Loucy (cell line): ENCODE measurements at regions not wholly inside any gene's neighbourhood (a gene's known extent, or its start where the extent isn't known, plus 50 kb on each side); places are given as distances from the start of the nearest gene placed in this dataset.

ENCODE experiments used
- H2AFZ ChIP-seq: fragments of 200-600 bp; sonication (generic); 2 replicates; pipeline ENCODE4 v1.6.0; 2016; ENCODE audit warnings: antibody characterized with exemption, mild to moderate bottlenecking, low read length, moderate library complexity
- H3F3A ChIP-seq: fragments of 200-600 bp; 2 replicates; pipeline ENCODE4 v1.6.0; 2016; ENCODE audit warnings: antibody characterized with exemption, low read depth, mild to moderate bottlenecking
- H3K27me3 ChIP-seq: fragments of 200-600 bp; sonication (generic); 2 replicates; pipeline ENCODE4 v1.6.1; 2014; ENCODE audit warnings: low read length, mild to moderate bottlenecking; ENCODE audit not compliant: insufficient read depth, poor library complexity, severe bottlenecking
- H3K36me3 ChIP-seq: fragments of 200-600 bp; sonication (generic); 2 replicates; pipeline ENCODE4 v1.6.1; 2016; ENCODE audit warnings: low read length; ENCODE audit not compliant: insufficient read depth
- H3K4me1 ChIP-seq: fragments of 200-600 bp; sonication (generic); 2 replicates; pipeline ENCODE4 v1.5.1; 2014; ENCODE audit warnings: low read length, mild to moderate bottlenecking; ENCODE audit not compliant: insufficient read depth, poor library complexity, severe bottlenecking
- H3K4me2 ChIP-seq: fragments of 200-600 bp; sonication (generic); 2 replicates; pipeline ENCODE4 v1.6.0; 2014; ENCODE audit warnings: antibody characterized with exemption, low read length, low read depth, mild to moderate bottlenecking; ENCODE audit not compliant: poor library complexity, severe bottlenecking
- H3K4me3 ChIP-seq: fragments of 200-600 bp; sonication (generic); 2 replicates; pipeline ENCODE4 v1.5.1; 2014; ENCODE audit warnings: low read length, mild to moderate bottlenecking, mixed read lengths; ENCODE audit not compliant: poor library complexity, severe bottlenecking
- H3K79me2 ChIP-seq: fragments of 200-600 bp; sonication (generic); 2 replicates; pipeline ENCODE4 v1.6.1; 2014; ENCODE audit warnings: low read length; ENCODE audit not compliant: insufficient read depth
- H3K9ac ChIP-seq: fragments of 200-600 bp; sonication (generic); 2 replicates; pipeline ENCODE4 v1.6.0; 2014; ENCODE audit warnings: mild to moderate bottlenecking, low read depth, low read length, moderate library complexity; ENCODE audit not compliant: poor library complexity, severe bottlenecking
- H3K9me2 ChIP-seq: fragments of 200-600 bp; sonication (generic); replicated peaks from 2 replicates; pipeline ENCODE4 v1.6.1; 2016; ENCODE audit warnings: low read depth, low read length, mixed read lengths
- H3K9me3 ChIP-seq: fragments of 200-600 bp; sonication (generic); 2 replicates; pipeline ENCODE4 v1.6.1; 2014; ENCODE audit warnings: mild to moderate bottlenecking, antibody characterized with exemption, low read length, low read depth; ENCODE audit not compliant: insufficient read depth
- H4K20me1 ChIP-seq: fragments of 200-600 bp; sonication (generic); 2 replicates; pipeline ENCODE4 v1.6.0; 2014; ENCODE audit warnings: antibody characterized with exemption, low read length, mild to moderate bottlenecking; ENCODE audit not compliant: insufficient read depth, poor library complexity, severe bottlenecking
- CTCF ChIP-seq: fragments of 200-600 bp; sonication (generic); conservative IDR thresholded peaks from 2 replicates; pipeline ENCODE4 v1.5.1; 2014; ENCODE audit warnings: mild to moderate bottlenecking, antibody characterized with exemption, low read length
- EZH2phosphoT487 ChIP-seq: fragments of 200-600 bp; IDR thresholded peaks from 2 replicates; pipeline ENCODE4 v1.6.1; 2018; ENCODE audit warnings: antibody characterized with exemption, mild to moderate bottlenecking, moderate library complexity, borderline replicate concordance

GRCh38 chr7:116354546-116355423, 144.4 kb downstream of the TES start:
- no peak overlapping the region for H2AFZ ChIP-seq
- no peaks in the 10 kb centered on the region for H3K9me2 ChIP-seq
- no peaks in the 10 kb centered on the region for H3F3A ChIP-seq
- H3K9ac ChIP-seq = no peak overlapping the region
- H3K4me1 ChIP-seq = peaks cover 12% of the 10 kb centered on the region
- no peak overlapping the region for H3K4me3 ChIP-seq
- TF ChIP-seq EZH2phosphoT487 (no peak), CTCF (no peak)
- no peaks in the 10 kb centered on the region for H4K20me1 ChIP-seq
- H3K4me2 ChIP-seq = no peak overlapping the region
- H3K9me3 ChIP-seq = no peaks in the 10 kb centered on the region
- H3K36me3 ChIP-seq = no peaks in the 10 kb centered on the region
- no peaks in the 10 kb centered on the region for H3K27me3 ChIP-seq
- H3K79me2 ChIP-seq = no peaks in the 10 kb centered on the region

GRCh38 chr7:116355424-116355765, 144.1 kb upstream of the CAV2 start:
- no peaks in the 10 kb centered on the region for H4K20me1 ChIP-seq
- H2AFZ ChIP-seq = no peak overlapping the region
- TF ChIP-seq CTCF (no peak), EZH2phosphoT487 (no peak)
- H3K4me1 ChIP-seq = peaks cover 12% of the 10 kb centered on the region
- no peak overlapping the region for H3K9ac ChIP-seq
- no peaks in the 10 kb centered on the region for H3K36me3 ChIP-seq
- no peaks in the 10 kb centered on the region for H3F3A ChIP-seq
- no peaks in the 10 kb centered on the region for H3K79me2 ChIP-seq
- no peak overlapping the region for H3K4me3 ChIP-seq
- no peaks in the 10 kb centered on the region for H3K9me3 ChIP-seq
- H3K4me2 ChIP-seq = no peak overlapping the region
- H3K27me3 ChIP-seq = no peaks in the 10 kb centered on the region
- H3K9me2 ChIP-seq = no peaks in the 10 kb centered on the region

GRCh38 chr7:116356333-116356965, 143.1 kb upstream of the CAV2 start:
- no peaks in the 10 kb centered on the region for H3K9me2 ChIP-seq
- TF ChIP-seq CTCF = no peak
- H3K4me3 ChIP-seq = no peak overlapping the region
- H3K9me3 ChIP-seq = no peaks in the 10 kb centered on the region
- no peak overlapping the region for H3K9ac ChIP-seq
- no peaks in the 10 kb centered on the region for H3K79me2 ChIP-seq
- no peaks in the 10 kb centered on the region for H3F3A ChIP-seq
- no peaks in the 10 kb centered on the region for H3K27me3 ChIP-seq
- H3K36me3 ChIP-seq = no peaks in the 10 kb centered on the region
- H2AFZ ChIP-seq = no peak overlapping the region
- no peaks in the 10 kb centered on the region for H4K20me1 ChIP-seq
- H3K4me1 ChIP-seq = peaks cover 12% of the 10 kb centered on the region
- H3K4me2 ChIP-seq = no peak overlapping the region
